ENCODE measurements at regions not wholly inside any gene's neighbourhood (a gene's known extent, or its start where the extent isn't known, plus 50 kb on each side); places are given as distances from the start of the nearest gene placed in this dataset.

GRCh38 chr13:69391756-69392155 lies 715.9 kb upstream of the ATXN8OS start:
- Histone ChIP-seq H3K27ac (replicated peaks) (no peak overlapping the region), H3K36me3 (no peaks in the 10 kb centered on the region), H3K4me3 (no peak overlapping the region), H3K4me1 (no peaks in the 10 kb centered on the region), H3K27me3 (ENCODE audit: low read depth) (no peaks in the 10 kb centered on the region), H3K9me3 (replicated peaks) (peaks cover 4% of the 10 kb centered on the region)
- DNase-seq, result no peak
- no peak for TF ChIP-seq CTCF (IDR thresholded peaks at IDR 0.05; ENCODE audit: borderline replicate concordance)
- intact Hi-C loops (cut with micrococcal nuclease), result no loop called here

DNA sequence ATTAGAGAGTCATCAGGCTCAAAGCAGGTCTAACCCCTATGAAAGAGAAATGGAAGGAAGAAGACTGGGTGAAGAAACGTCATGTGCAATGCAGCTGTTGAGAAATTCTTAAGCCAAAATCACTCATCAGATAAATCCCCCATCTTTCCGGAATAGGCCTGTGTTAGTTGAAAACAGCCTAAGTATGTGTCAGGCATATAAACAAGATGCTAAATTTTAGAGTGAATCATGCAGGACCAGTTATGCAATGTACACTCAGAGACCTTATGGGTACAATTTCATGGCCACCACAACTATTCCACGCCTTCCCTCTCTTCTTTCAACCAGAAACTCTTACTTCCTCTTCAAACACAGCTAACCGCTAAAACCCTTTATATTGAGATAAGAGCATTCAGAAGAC lies 717.7 kb upstream of the ATXN8OS start:
- H3K27ac ChIP-seq (replicated peaks), result no peak overlapping the region
- no peak overlapping the region for H3K4me3 ChIP-seq
- no peaks in the 10 kb centered on the region for H3K4me1 ChIP-seq
- no peak for DNase-seq
- no peaks in the 10 kb centered on the region for H3K36me3 ChIP-seq
- H3K9me3 ChIP-seq (replicated peaks), result peaks cover 3% of the 10 kb centered on the region
- no peak for TF ChIP-seq CTCF (IDR thresholded peaks at IDR 0.05; ENCODE audit: borderline replicate concordance)
- intact Hi-C loops (cut with micrococcal nuclease), result no loop called here
- H3K27me3 ChIP-seq (ENCODE audit: low read depth), result no peaks in the 10 kb centered on the region

- H3K4me3 ChIP-seq, result no peak overlapping the region
- no peak for DNase-seq
- H3K4me1 ChIP-seq, result no peaks in the 10 kb centered on the region
- no peaks in the 10 kb centered on the region for H3K27me3 ChIP-seq (ENCODE audit: low read depth)
- peaks cover 22% of the 10 kb centered on the region for H3K9me3 ChIP-seq (replicated peaks)
- no peaks in the 10 kb centered on the region for H3K36me3 ChIP-seq
- no peak overlapping the region for H3K27ac ChIP-seq (replicated peaks)
- intact Hi-C loops (cut with micrococcal nuclease), result no loop called here
- no peak for TF ChIP-seq CTCF (IDR thresholded peaks at IDR 0.05; ENCODE audit: borderline replicate concordance)
Observed at GRCh38 chr13:69373747-69374425, 733.7 kb upstream of the ATXN8OS start.

DNA sequence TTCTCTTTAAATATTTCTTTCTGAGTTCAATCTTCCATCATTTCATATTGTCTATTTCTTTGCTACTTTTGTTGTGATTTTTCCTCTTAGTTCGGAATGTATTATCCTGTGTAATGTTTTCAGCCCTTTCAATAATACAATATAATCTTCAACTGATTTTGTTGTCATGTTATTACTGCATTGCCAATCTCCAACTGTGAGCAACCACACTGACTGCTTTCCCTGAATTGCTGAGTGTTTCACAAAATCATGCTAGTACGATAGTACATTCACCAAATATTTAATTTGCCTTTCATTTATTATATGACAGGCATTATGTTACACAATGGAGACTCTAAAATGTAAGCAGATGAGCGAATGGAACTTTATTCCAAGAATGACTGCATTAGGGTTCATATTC lies 744.3 kb upstream of the ATXN8OS start:
- no peaks in the 10 kb centered on the region for H3K36me3 ChIP-seq
- TF ChIP-seq CTCF (IDR thresholded peaks at IDR 0.05; ENCODE audit: borderline replicate concordance), result no peak
- no peak for DNase-seq
- H3K9me3 ChIP-seq (replicated peaks), result peaks cover 6% of the 10 kb centered on the region
- H3K4me1 ChIP-seq, result no peaks in the 10 kb centered on the region
- intact Hi-C loops (cut with micrococcal nuclease), result no loop called here
- no peak overlapping the region for H3K27ac ChIP-seq (replicated peaks)
- no peak overlapping the region for H3K4me3 ChIP-seq
- H3K27me3 ChIP-seq (ENCODE audit: low read depth), result no peaks in the 10 kb centered on the region

DNA sequence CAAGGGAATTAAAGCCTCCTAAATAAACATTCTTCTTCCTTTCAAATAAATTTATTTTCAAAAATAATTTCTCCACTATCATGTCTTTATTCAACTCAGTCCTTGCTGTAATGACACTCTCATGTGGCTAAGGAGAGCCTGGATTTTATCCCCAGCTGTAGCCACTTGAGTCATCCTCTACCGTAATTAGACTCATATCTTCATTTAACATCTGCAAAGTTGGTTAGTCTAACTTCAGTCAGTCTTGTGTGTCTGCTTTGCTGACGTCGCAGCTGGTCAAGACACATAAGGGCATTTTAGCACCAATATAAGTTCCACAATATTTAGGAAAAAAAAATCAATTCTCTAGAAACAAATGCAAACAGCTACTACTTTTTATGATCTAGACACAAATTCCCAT lies 776.4 kb upstream of the ATXN8OS start:
- Histone ChIP-seq H3K27me3 (ENCODE audit: low read depth) (no peaks in the 10 kb centered on the region), H3K4me1 (no peaks in the 10 kb centered on the region), H3K36me3 (no peaks in the 10 kb centered on the region), H3K9me3 (replicated peaks) (no peaks in the 10 kb centered on the region), H3K4me3 (no peak overlapping the region), H3K27ac (replicated peaks) (no peak overlapping the region)
- TF ChIP-seq CTCF (IDR thresholded peaks at IDR 0.05; ENCODE audit: borderline replicate concordance), result no peak
- intact Hi-C loops (cut with micrococcal nuclease), result no loop called here
- no peak for DNase-seq
